ENCODE measurements at regions not wholly inside any gene's neighbourhood (a gene's known extent, or its start where the extent isn't known, plus 50 kb on each side); places are given as distances from the start of the nearest gene placed in this dataset.

DNA sequence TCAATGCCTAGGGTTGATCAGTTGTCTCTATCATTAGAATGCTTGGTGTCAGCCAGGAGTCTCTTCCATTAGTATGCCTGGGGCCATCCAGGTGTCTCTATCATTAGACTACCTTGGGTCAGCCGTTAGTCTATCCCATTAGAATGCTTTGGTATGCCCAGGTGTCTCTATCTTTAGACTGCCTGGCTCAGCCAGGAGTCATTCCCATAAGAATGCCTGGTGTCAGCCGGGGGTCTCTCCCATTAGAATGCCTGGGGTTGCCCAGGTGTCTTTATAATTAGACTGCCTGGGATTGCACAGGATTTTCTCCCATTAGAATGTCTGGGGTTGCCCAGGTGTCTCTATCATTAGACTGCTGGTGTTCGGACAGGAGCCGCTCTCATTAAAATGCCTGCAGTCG is 1442.9 kb downstream of the UQCRFS1 start:
- no peak overlapping the region for H3K4me3 ChIP-seq (ENCODE audit: low read depth, low read length)
- TF ChIP-seq, protein P1, sequence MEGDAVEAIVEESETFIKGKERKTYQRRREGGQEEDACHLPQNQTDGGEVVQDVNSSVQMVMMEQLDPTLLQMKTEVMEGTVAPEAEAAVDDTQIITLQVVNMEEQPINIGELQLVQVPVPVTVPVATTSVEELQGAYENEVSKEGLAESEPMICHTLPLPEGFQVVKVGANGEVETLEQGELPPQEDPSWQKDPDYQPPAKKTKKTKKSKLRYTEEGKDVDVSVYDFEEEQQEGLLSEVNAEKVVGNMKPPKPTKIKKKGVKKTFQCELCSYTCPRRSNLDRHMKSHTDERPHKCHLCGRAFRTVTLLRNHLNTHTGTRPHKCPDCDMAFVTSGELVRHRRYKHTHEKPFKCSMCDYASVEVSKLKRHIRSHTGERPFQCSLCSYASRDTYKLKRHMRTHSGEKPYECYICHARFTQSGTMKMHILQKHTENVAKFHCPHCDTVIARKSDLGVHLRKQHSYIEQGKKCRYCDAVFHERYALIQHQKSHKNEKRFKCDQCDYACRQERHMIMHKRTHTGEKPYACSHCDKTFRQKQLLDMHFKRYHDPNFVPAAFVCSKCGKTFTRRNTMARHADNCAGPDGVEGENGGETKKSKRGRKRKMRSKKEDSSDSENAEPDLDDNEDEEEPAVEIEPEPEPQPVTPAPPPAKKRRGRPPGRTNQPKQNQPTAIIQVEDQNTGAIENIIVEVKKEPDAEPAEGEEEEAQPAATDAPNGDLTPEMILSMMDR (IDR thresholded peaks at IDR 0.05; ENCODE audit: low read depth, low read length, missing control alignments) = no peak
- DNase-seq (ENCODE audit: low read depth) = no peak

DNA sequence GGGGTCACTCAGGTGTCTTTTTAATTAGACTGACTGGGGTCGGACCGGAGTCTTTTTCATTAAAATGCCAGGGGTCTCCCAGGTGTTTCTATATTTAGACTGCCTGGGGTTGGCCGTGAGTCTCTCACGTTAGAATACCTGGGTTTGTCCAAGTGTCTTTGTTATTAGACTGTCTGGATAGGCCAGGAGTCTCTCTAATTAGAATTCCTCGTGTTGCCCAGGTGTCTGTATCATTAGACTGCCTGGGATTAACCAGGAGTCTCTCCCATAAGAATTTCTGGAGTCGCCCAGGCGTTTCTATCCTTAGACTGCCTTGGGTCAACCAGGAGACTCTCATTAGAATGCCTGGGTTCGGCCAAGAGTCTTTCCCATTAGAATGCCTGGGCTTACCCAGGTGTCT is 1445.7 kb downstream of the UQCRFS1 start:
- H3K4me3 ChIP-seq (ENCODE audit: low read depth, low read length) = no peak overlapping the region
- TF ChIP-seq, protein P1 (IDR thresholded peaks at IDR 0.05; ENCODE audit: low read depth, low read length, missing control alignments) = no peak
- no peak for DNase-seq (ENCODE audit: low read depth)

DNA sequence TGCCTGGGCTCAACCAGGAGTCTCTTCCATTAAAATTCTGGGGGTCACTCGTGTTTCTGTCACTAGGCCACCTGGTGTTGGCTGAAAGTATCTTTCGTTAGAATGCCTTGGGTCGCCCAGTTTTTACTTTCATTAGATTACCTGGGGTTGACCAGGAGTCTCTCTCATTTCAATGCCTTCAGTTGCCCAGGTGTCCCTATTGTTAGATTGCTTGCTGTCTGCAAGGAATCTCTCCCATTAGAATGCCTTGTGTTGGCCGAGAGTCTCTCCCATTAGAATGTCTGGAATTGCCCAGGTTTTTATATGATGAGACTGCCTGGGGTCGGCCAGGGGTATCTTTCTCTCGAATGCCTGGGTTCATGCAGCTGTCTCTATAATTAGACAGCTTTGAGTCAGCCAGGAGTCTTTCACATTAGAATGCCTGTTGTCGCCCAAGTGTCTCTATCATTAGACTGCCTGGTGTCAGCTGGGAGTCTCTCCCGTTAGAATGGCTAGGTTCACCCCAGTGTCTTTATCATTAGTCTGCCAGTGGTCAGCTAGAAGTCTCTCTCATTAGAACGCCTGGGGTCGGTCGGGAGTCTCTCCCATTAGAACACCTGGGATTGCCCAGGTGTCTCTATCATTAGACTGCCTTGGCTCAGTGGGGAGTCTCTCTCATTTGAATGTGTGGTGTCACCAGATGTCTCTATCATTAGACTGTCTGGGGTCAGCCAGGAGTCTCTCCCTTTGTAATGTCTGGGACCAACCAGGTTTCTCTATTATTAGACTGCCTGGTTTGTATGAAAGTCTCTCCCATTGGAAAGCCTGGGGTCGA is 1446.8 kb downstream of the UQCRFS1 start:
- TF ChIP-seq, protein P1 (IDR thresholded peaks at IDR 0.05; ENCODE audit: low read depth, low read length, missing control alignments) = no peak
- H3K4me3 ChIP-seq (ENCODE audit: low read depth, low read length) = no peak overlapping the region
- DNase-seq (ENCODE audit: low read depth) = no peak

DNA sequence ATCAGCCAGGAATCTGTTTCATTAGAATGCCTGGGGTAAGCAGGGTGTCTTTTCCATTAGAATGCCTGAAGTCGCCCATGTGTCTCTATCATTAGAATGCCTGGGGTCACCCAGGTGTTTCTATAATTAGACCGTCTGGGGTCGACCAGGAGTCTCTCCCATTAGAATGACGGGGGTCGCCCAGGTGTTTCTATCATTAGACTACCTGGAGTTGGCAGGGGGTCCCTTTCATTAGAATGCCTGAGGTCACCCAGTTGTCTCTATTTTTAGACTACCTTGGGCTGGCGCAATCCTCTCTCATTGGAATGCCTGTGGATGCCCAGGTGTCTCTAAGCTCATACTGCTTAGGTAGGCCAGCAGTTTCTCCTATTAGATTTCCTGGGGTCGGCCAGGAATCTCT is 1447.6 kb downstream of the UQCRFS1 start:
- DNase-seq (ENCODE audit: low read depth) = no peak

DNA sequence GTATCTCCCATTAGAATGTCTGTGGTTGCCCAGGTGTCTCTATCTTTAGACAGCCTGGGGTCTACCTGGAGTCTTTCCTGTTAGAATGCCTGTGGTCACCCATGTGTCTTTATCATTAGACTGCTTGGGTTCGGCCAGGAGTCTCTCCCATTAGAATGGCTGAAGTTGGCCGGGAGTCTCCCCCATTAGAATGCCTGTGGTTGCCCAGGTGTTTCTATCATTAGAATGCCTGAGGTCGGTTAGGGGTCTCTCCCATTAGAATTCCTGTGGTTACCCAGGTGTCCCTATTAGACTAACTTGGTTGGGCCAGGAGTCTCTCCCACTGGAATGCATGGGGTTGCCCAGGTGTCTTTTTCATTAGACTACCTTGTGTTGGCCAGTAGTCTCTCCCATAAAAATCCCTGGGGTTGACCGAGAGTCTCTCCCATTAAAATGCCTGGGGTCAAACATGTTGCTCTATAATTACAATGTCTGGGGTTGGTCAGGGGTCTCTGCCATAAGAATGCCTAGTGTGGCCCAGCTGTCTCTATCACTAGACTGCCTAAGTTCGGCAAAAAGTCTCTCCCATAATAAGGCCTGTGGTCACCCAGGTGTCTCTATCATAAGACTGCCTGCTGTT is 1448.7 kb downstream of the UQCRFS1 start:
- H3K4me3 ChIP-seq (ENCODE audit: low read depth, low read length) = no peak overlapping the region
- no peak for DNase-seq (ENCODE audit: low read depth)
- TF ChIP-seq, protein P1 (IDR thresholded peaks at IDR 0.05; ENCODE audit: low read depth, low read length, missing control alignments) = no peak

More for the DNA sequence above, 1447.6 kb downstream of the UQCRFS1 start:
- H3K4me3 ChIP-seq (ENCODE audit: low read depth, low read length) = no peak overlapping the region
- TF ChIP-seq, protein P1 (IDR thresholded peaks at IDR 0.05; ENCODE audit: low read depth, low read length, missing control alignments) = no peak

DNA sequence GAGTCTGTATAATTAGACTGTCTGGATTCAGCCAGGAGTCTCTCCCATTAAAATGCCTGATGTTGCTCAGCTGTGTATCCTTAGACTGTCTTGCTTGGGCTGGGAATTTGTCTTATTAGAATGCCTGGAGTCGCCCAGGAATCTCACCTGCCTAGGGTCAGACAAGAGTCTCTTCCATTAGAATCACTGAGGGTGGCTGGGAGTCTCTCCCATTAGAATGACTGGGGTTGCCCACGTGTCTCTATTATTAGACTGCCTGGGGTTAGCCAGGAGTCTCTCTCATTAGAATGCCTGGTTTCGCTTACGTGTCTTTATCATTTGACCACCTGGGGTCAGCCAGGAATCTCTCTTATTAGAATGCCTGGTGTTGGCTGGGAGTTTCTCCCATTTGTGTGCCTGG is 1450.0 kb downstream of the UQCRFS1 start:
- TF ChIP-seq, protein P1 (IDR thresholded peaks at IDR 0.05; ENCODE audit: low read depth, low read length, missing control alignments) = no peak
- H3K4me3 ChIP-seq (ENCODE audit: low read depth, low read length) = no peak overlapping the region
- DNase-seq (ENCODE audit: low read depth) = no peak
